ENCODE measurements at regions not wholly inside any gene's neighbourhood (a gene's known extent, or its start where the extent isn't known, plus 50 kb on each side); places are given as distances from the start of the nearest gene placed in this dataset.

DNA sequence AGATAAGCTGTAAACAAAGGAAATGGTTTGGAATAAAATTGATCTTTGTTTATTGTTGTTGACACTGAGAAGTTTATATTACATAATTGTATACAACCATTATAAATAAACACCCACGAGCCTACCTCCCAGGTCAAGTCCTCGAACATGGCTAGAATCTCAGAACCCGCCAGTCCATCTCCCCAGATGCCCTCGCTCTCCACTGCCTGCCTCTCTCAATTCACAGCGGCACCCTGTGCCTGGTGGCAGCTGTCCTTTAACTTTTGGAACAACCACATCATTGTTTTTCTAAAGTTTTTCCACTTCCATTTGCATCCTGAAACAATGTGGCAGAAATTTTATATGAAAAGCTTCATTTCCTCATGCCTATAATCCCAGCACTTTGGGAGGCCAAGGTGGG, 52.2 kb upstream of the OTOS start:
- TF ChIP-seq, protein P1, sequence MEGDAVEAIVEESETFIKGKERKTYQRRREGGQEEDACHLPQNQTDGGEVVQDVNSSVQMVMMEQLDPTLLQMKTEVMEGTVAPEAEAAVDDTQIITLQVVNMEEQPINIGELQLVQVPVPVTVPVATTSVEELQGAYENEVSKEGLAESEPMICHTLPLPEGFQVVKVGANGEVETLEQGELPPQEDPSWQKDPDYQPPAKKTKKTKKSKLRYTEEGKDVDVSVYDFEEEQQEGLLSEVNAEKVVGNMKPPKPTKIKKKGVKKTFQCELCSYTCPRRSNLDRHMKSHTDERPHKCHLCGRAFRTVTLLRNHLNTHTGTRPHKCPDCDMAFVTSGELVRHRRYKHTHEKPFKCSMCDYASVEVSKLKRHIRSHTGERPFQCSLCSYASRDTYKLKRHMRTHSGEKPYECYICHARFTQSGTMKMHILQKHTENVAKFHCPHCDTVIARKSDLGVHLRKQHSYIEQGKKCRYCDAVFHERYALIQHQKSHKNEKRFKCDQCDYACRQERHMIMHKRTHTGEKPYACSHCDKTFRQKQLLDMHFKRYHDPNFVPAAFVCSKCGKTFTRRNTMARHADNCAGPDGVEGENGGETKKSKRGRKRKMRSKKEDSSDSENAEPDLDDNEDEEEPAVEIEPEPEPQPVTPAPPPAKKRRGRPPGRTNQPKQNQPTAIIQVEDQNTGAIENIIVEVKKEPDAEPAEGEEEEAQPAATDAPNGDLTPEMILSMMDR (IDR thresholded peaks at IDR 0.05): no peak
- no peak for TF ChIP-seq POLR2A (IDR thresholded peaks at IDR 0.05)
